HG03135 (cell line): ENCODE measurements at regions not wholly inside any gene's neighbourhood (a gene's known extent, or its start where the extent isn't known, plus 50 kb on each side); places are given as distances from the start of the nearest gene placed in this dataset.

Source experiments
- ATAC-seq: cut with Tn5 transposase; IDR thresholded peaks from one replicate; pipeline ENCODE4 v1.9.1; 2021; ENCODE audit warnings: mild to moderate bottlenecking, moderate library complexity; ENCODE audit not compliant: unreplicated experiment

- ATAC-seq = no peak
Observed at GRCh38 chr6:142500250-142500786, 198.5 kb downstream of the ADGRG6 start.

DNA sequence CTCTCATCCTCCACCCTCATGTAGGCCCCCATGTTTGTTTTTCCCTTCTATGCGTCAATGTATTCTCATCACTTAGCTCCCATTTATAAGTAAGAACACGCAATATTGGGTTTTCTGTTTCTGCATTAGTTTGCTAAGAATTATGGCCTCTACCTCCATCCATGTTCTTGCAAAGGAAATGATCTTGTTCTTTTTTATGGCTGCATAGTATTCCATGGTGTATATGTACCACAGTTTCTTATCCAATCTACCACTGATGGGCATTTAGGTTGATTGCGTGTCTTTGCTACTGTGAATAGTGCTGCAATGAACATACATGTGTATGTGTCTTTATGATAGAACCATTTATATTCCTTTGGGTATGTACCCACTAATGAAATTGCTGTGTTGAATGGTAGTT, 200.0 kb downstream of the ADGRG6 start:
- ATAC-seq = no peak

GRCh38 chr6:142507065-142507464, 205.3 kb downstream of the ADGRG6 start:
- ATAC-seq = no peak

DNA sequence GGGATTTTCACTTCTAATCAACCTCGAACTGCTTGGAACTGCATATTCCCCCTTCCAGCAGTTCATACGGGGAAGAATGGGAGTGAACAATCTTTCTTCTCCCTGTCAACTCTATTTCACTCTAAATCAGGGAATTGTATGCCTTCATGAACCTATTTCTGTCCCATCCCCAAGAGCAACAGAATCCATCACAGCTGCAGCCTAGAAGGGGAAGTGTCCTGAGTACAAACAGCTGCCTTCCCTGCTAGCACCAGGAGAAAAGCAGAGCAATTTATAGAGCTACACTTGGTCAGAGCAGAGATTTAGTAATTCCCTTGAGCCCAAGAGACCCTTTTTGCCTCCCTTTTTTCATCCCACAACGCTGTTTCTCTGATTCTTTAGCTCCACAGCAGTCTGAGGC, 208.4 kb downstream of the ADGRG6 start:
- no peak for ATAC-seq

GRCh38 chr6:142518126-142518525, 216.3 kb downstream of the ADGRG6 start:
- no peak for ATAC-seq

DNA sequence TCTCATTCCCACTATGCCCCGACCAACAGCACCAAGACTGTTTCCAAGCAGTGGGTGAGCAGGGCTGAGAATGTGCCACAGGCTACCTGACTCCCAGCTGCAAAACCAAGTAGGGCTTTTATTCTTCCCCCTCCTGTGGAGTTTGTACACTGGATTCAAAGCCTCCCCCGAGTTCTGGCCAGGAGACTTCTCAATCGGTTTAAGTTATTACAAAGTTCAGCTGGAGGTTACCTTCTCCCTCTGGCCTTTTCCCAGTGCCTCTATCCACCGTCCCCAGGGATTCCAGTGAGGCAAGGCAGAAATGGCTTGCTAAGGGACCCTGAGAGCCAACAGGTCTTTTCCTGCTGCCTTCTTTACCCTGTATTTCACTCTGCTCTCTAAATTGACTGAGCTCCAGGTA, 217.0 kb downstream of the ADGRG6 start:
- no peak for ATAC-seq

GRCh38 chr6:142521791-142522190, 220.0 kb downstream of the ADGRG6 start:
- no peak for ATAC-seq

DNA sequence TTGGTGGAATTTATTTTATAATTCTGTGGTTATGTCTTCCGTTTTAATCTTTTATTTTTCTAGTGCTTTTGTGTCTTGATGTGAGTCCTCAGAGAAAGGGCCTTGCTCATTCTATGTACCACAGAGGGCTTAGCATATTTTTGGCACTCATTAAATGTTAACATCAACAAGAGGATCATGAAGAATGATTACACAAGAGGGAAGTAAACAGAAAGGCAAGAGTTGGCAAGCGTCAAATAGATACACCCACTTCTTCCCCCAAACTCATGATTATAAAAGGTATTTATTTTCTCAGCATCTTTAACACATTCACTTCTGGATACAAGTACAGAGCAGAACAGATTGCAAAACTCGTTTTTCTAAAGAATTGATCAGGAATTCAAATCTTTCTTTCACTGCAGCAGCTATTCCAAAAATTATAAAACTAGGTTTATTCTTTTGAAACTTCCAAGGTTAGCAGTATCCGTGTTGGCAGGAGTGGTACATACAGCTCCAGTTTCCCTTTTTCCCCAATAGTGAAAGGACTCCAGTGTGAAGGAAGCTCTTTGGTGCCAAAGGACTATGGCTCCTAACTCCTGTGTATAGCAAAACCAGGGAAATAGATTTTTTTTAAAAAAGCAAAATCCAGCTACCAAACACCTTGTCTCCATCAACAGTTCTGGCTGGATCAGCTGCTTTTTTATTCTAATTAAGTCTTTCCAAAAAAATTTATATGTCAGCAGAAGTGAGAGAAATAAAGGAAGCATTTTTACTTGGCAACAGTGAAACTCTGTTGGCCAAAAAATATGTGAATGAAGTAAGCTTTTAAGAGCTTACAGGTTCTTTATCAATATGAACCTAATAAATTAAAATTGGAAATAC, 221.9 kb downstream of the ADGRG6 start:
- no peak for ATAC-seq

- no peak for ATAC-seq
Observed at GRCh38 chr6:142530566-142530965, 228.8 kb downstream of the ADGRG6 start.

GRCh38 chr6:142531727-142532126, 229.9 kb downstream of the ADGRG6 start:
- no peak for ATAC-seq

DNA sequence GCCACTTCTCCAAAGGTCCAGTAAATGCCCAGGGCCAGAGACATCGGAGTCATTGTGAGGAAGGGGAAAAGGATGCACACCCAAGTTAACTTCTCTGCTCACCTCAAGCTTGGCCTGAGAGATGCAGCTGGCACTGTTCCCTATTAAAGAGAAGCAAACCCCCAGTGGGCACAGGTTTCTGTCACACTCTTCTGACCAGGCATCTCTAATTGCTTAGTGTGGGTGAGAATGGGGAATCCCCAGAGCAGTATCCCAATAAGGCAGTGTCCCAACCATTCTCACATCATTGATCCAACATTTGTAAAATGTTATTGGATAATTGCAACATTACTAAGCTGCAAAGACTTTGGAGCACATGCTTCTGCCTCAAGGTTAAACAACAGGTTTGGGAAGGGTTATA, 232.3 kb downstream of the ADGRG6 start:
- no peak for ATAC-seq

- no peak for ATAC-seq
Observed at GRCh38 chr6:142534484-142534883, 232.7 kb downstream of the ADGRG6 start.

- ATAC-seq = no peak
Observed at GRCh38 chr6:142537612-142538478, 236.0 kb downstream of the ADGRG6 start.

GRCh38 chr6:142542704-142543233, 241.0 kb downstream of the ADGRG6 start:
- ATAC-seq = no peak

GRCh38 chr6:142543606-142544005, 241.8 kb downstream of the ADGRG6 start:
- ATAC-seq = no peak

DNA sequence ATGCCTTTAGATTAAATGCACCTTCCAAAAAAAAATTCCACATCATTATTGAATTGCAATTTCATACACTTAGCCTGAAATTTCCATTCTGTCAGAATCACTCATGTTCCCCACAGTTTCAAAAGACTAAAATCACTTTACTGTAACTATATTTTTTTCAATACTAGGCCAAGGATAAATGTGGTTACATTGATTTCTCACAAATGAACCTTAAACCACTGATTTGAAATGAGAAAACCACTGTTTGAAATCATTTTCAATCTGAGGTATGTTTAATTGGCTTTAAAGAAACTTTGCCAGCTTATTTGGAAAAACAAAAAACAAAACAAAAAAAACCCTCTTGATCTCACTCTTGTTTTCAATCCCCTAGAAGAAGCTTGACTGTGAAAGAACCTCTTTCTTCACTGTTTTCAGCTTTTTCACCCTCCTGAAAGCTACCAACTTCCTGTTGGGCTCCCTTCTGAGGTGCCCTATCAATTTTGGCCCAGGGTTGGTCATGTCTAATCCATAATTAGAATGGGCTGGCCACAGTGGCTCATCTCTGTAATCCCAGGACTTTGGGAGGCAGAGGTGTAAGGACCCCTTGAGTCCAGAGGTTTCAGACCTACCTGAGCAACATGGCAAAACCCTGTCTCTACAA, 242.5 kb downstream of the ADGRG6 start:
- no peak for ATAC-seq

- no peak for ATAC-seq
Observed at GRCh38 chr6:142545147-142545546, 243.3 kb downstream of the ADGRG6 start.

- no peak for ATAC-seq
Observed at GRCh38 chr6:142548566-142548965, 246.8 kb downstream of the ADGRG6 start.

DNA sequence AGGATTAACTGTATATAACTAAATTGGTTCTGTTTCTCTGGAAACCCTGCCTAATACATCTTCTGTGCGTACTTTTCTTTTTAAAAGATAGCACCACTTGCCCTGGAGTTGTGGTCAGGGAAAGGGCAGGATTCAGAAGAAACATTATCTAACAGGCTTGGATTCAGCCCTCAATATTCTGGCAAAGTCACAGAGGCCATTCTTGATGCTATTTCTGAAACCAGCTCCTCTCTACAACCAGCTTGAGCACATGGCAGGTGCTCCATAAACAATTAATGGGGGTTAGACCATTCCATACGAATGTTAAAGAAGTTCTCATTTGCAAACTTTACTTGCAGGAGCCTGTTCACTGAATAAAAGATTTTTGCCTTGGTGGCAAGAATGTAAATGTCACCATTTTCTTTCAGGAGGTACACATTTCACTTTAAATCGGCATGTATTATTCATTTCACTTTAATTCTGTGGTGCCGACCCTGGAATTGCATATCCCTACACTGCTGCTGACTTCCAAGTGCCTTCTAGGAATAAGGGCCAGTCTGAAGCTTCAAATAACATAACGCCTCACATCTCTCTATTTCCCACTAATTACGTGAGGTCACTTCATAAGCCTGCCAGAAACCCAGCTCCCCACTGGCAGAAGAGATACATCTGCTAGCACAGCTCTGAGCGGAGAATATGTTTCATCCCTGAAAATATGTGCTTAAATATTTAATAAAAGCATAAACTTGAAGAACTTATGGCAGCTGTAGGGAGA, 248.7 kb downstream of the ADGRG6 start:
- ATAC-seq = no peak

- ATAC-seq = no peak
Observed at GRCh38 chr6:142551274-142551811, 249.5 kb downstream of the ADGRG6 start.
